Mononuclear cell (primary cell): ENCODE measurements at regions not wholly inside any gene's neighbourhood (a gene's known extent, or its start where the extent isn't known, plus 50 kb on each side); places are given as distances from the start of the nearest gene placed in this dataset.

Source experiments
- H3K27me3 ChIP-seq: 2 replicates; pipeline ENCODE4 v1.6.0; 2011; ENCODE audit warnings: low read length, control low read depth; ENCODE audit not compliant: insufficient read depth
- H3K4me1 ChIP-seq: 2 replicates; pipeline ENCODE4 v1.5.1; 2011; ENCODE audit warnings: mild to moderate bottlenecking, low read length, control low read depth; ENCODE audit not compliant: insufficient read depth
- H3K4me3 ChIP-seq: 2 replicates; pipeline ENCODE4 v1.5.1; 2011; ENCODE audit warnings: mild to moderate bottlenecking, low read length, moderate library complexity
- H3K9me3 ChIP-seq: 2 replicates; pipeline ENCODE4 v1.5.1; 2011; ENCODE audit warnings: low read depth, mild to moderate bottlenecking, control low read depth, low read length

DNA sequence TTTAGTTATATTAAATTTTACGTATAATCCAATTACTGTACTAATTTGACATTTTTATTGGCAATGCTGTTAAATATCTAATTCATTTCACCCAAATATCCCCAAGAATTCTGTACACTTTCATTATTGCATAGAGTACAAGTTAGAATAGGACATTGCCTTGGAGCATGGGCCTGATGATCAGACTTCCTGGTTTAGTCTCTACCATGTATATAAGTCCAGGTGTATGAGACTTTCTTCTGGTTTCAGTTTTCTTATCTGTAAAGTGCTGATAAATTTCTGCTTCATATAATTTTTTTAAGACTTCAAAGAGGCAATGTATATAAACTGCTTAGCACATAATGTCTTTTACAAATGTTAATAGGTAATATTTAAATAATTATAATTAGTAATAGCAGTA, 179.4 kb downstream of the KLF12 start:
- H3K27me3 ChIP-seq: no peaks in the 10 kb centered on the region
- peaks cover 5% of the 10 kb centered on the region for H3K4me1 ChIP-seq
- no peaks in the 10 kb centered on the region for H3K9me3 ChIP-seq
- no peak overlapping the region for H3K4me3 ChIP-seq

DNA sequence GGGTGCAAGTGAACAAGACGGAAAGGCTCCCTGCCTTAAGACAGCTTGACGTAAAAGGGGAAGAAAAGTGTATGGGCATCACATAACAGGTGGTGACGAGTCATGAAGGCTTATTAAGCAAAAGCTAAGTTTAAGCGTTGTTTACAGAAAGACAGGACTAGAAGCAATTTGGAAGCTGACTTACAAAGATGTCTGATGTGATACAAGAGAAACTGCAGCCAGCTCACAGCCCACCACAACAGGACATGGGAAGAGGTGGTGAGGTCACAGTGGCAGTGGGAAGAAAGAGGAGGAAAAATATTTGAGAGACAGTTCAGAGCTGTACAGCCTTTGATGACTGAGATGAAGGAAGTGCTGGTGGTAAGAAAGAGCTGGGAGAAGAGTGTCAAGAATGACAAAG, 181.6 kb downstream of the KLF12 start:
- no peak overlapping the region for H3K4me3 ChIP-seq
- H3K9me3 ChIP-seq: no peaks in the 10 kb centered on the region
- no peaks in the 10 kb centered on the region for H3K27me3 ChIP-seq
- peaks cover 13% of the 10 kb centered on the region for H3K4me1 ChIP-seq

DNA sequence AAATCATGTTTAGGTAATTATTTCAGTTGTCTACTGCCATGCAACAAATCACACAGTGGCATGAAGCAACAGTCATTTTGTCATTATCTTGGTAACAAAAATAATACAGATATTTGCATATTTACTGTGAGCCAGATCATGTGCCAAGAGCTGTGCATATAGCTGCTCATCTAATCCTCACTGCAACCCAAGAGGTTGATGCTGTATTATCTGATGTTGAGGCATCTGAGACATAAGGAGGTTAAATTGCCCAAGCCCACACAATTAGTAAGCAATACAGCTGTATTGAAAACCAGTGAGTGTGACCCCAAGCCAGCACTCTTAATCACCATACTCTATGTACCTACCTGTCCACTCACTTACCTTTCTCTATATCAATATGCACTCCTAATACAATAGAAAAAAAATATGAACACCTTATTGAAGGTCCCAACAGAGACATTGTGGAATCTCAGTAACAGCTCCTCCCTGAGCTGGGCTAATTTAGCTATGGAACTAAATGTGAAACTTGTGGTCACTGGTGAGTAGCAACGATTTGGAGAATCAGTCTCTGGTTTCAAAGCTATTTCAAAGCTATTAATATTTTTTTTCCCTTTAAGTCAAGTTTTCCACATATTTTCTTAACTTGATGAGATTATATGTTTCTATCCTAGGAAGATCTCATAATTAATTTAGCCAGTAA, 185.2 kb downstream of the KLF12 start:
- no peak overlapping the region for H3K4me3 ChIP-seq
- H3K9me3 ChIP-seq: no peaks in the 10 kb centered on the region
- no peaks in the 10 kb centered on the region for H3K27me3 ChIP-seq
- peaks cover 7% of the 10 kb centered on the region for H3K4me1 ChIP-seq

- H3K4me1 ChIP-seq: peaks cover 7% of the 10 kb centered on the region
These were observed 188.3 kb downstream of the KLF12 start for GRCh38 chr13:73945871-73946270.

DNA sequence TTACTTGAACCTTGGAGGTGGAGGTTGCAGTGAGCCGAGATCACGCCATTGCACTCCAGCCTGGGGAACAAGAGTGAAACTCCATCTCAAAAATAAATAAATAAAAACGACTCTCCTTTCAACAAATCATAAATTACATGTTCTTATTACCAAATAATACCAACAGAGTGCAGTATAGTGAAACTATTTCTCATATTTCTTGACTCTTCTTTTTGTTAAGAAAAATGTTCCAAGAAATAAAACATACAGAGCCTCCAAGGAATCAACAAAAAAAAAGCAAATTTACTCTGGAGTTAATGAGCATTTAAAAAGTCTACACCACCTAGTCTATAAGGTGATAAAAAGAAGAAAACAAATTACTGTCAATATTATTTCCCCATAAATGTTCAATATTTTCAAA, 188.8 kb downstream of the KLF12 start:
- H3K9me3 ChIP-seq: no peaks in the 10 kb centered on the region
- H3K27me3 ChIP-seq: no peaks in the 10 kb centered on the region
- H3K4me1 ChIP-seq: peaks cover 7% of the 10 kb centered on the region
- H3K4me3 ChIP-seq: no peak overlapping the region

More at GRCh38 chr13:73945871-73946270, 188.3 kb downstream of the KLF12 start:
- Histone ChIP-seq H3K4me3 (no peak overlapping the region), H3K9me3 (no peaks in the 10 kb centered on the region), H3K27me3 (no peaks in the 10 kb centered on the region)

DNA sequence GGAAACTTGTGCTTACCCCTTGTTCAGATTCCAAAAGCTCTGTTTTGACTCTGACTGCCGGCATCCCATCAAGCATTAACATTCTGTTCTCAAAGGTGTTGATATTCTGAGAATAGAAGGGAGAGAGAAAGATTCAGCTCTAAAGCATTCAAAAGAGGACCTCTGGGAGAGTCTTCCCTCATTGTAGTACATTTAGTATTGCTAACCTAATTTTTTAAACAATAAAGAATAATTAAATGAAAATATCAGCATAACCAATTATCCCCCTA, 190.3 kb downstream of the KLF12 start:
- Histone ChIP-seq H3K27me3 (no peaks in the 10 kb centered on the region), H3K4me1 (peaks cover 13% of the 10 kb centered on the region), H3K9me3 (no peaks in the 10 kb centered on the region), H3K4me3 (no peak overlapping the region)

DNA sequence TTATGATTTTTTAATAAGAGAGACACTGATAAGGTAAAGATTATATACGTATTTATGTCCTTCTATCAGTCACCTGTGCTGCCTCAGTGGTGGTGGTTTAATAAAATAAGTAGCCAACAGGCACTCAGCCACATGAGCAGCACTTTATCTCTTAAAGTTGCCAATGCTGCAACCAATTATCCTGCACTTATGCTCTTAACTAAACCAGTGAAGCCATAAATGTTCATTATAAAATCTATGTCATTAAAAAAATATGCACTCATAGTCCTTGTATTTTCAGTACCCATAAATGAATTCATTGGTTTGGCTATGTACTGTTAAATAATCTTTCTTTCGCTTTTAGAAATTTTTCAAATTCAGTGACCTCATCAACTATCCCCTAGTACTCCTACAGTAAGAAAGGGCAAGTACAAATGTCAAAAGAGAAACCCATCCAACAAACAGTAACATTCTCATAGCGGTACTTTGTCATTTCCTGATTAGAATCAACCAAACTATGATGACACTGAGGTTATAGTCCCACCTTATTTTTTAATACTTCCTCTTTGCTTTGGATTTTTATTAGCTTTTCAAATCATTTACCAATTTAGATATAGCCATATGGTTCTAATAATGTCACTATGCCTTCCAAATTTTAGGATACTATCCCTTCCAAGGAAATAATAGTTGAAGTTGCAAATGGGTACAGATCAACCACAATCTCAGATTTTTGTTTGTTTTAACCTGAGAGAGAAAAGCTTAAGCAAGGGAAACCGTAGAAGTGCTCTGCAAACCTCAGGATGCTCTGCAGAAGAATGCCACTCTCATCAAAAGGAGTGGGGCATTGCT, 190.9 kb downstream of the KLF12 start:
- Histone ChIP-seq H3K9me3 (no peaks in the 10 kb centered on the region), H3K27me3 (no peaks in the 10 kb centered on the region), H3K4me1 (peaks cover 12% of the 10 kb centered on the region), H3K4me3 (no peak overlapping the region)

GRCh38 chr13:73941752-73942151, 192.5 kb downstream of the KLF12 start:
- Histone ChIP-seq H3K4me1 (peaks cover 8% of the 10 kb centered on the region), H3K27me3 (no peaks in the 10 kb centered on the region), H3K4me3 (no peak overlapping the region), H3K9me3 (no peaks in the 10 kb centered on the region)

DNA sequence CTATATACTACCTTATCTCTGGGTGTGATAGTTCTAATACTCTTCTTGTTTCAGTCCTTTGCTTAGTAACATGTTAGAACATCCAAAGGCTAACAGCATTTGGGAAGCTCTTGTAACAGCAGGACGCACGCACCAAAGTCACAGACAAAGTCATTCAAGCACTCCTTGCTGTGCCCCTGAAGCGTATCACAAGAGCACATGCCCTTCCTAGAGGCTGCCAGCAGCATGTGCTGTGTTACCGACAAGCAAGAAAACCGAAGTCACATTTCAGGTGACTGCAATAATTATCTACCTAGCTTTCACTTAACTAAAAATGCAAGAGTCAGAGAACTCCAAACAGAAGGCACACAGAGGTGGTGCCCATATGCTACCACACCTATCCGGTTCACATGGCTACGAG, 194.1 kb downstream of the KLF12 start:
- Histone ChIP-seq H3K4me3 (no peak overlapping the region), H3K27me3 (no peaks in the 10 kb centered on the region), H3K9me3 (no peaks in the 10 kb centered on the region), H3K4me1 (peaks cover 8% of the 10 kb centered on the region)

- no peak overlapping the region for H3K4me3 ChIP-seq
- no peaks in the 10 kb centered on the region for H3K9me3 ChIP-seq
- no peaks in the 10 kb centered on the region for H3K27me3 ChIP-seq
- H3K4me1 ChIP-seq: peaks cover 8% of the 10 kb centered on the region
These were observed 194.6 kb downstream of the KLF12 start for GRCh38 chr13:73939603-73940002.

- peaks cover 8% of the 10 kb centered on the region for H3K4me1 ChIP-seq
- H3K9me3 ChIP-seq: no peaks in the 10 kb centered on the region
- H3K4me3 ChIP-seq: no peak overlapping the region
- H3K27me3 ChIP-seq: no peaks in the 10 kb centered on the region
These were observed 195.2 kb downstream of the KLF12 start for GRCh38 chr13:73939071-73939380.

GRCh38 chr13:73938372-73939070, 195.7 kb downstream of the KLF12 start:
- Histone ChIP-seq H3K9me3 (no peaks in the 10 kb centered on the region), H3K27me3 (no peaks in the 10 kb centered on the region), H3K4me1 (peaks cover 8% of the 10 kb centered on the region), H3K4me3 (no peak overlapping the region)

DNA sequence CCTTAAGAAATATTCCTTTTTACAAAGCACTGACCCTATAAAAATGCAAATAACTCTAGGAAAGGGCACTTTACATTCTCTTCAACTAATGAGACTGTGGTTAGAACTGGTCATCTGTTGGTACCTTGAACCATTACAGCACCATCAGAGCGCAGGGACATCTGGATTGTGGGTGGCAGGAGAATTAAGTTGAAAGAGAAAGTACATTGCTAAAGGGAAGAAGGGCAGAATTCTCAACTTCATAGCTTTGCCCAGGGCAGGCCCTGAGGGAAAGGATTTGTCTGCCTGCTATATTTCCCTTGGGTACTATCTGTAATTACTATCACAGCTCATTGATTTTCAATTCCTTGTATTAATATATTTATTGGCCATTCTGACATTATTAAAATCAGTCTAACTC, 196.8 kb downstream of the KLF12 start:
- no peaks in the 10 kb centered on the region for H3K27me3 ChIP-seq
- peaks cover 8% of the 10 kb centered on the region for H3K4me1 ChIP-seq
- no peak overlapping the region for H3K4me3 ChIP-seq
- H3K9me3 ChIP-seq: no peaks in the 10 kb centered on the region

GRCh38 chr13:73935991-73936390, 198.2 kb downstream of the KLF12 start:
- H3K9me3 ChIP-seq: no peaks in the 10 kb centered on the region

GRCh38 chr13:73934771-73935170, 199.4 kb downstream of the KLF12 start:
- peaks cover 3% of the 10 kb centered on the region for H3K4me1 ChIP-seq
- no peaks in the 10 kb centered on the region for H3K27me3 ChIP-seq

More at GRCh38 chr13:73935991-73936390, 198.2 kb downstream of the KLF12 start:
- H3K4me3 ChIP-seq: no peak overlapping the region
- H3K4me1 ChIP-seq: peaks cover 8% of the 10 kb centered on the region
- no peaks in the 10 kb centered on the region for H3K27me3 ChIP-seq

More at GRCh38 chr13:73934771-73935170, 199.4 kb downstream of the KLF12 start:
- H3K4me3 ChIP-seq: no peak overlapping the region
- H3K9me3 ChIP-seq: no peaks in the 10 kb centered on the region
